Fibroblast of lung (primary cell): ENCODE measurements at regions not wholly inside any gene's neighbourhood (a gene's known extent, or its start where the extent isn't known, plus 50 kb on each side); places are given as distances from the start of the nearest gene placed in this dataset.

Source experiments
- DNase-seq, 2 donors: peaks; one replicate each; pipeline versions ENCODE4 v3.0.0 to v3.0.0-alpha.2; 2010; ENCODE audit warnings: low read depth in 2 of 2
- H2AFZ ChIP-seq: 2 replicates; pipeline ENCODE4 v1.5.1; 2012; ENCODE audit warnings: low read length, control low read depth, inconsistent platforms
- H3K27ac ChIP-seq: 2 replicates; pipeline ENCODE4 v1.5.1; 2011; ENCODE audit warnings: low read length, control low read depth; ENCODE audit not compliant: insufficient read depth
- H3K27me3 ChIP-seq: 2 replicates; pipeline ENCODE4 v1.5.1; 2011; ENCODE audit warnings: mild to moderate bottlenecking, low read length; ENCODE audit not compliant: control insufficient read depth, insufficient read depth
- H3K36me3 ChIP-seq: 2 replicates; pipeline ENCODE4 v1.5.1; 2011; ENCODE audit warnings: low read length; ENCODE audit not compliant: control insufficient read depth, insufficient read depth
- H3K4me1 ChIP-seq: 2 replicates; pipeline ENCODE4 v1.5.1; 2011; ENCODE audit warnings: low read length; ENCODE audit not compliant: control insufficient read depth, insufficient read depth; ENCODE audit errors: extremely low read depth
- H3K4me2 ChIP-seq: 2 replicates; pipeline ENCODE4 v1.5.1; 2011; ENCODE audit warnings: low read length, control low read depth; ENCODE audit not compliant: insufficient read depth; ENCODE audit errors: extremely low read depth
- H3K4me3 ChIP-seq, 4 experiments: fragments of 200-600 bp in 1 of 4; sonication (generic) in 1 of 4; replicated peaks in 1 of 4; 2 replicates each; pipeline ENCODE4 v1.5.1; 2011 to 2016; ENCODE audit warnings: low read length in 4 of 4, low read depth in 3 of 4, mild to moderate bottlenecking in 3 of 4, control low read depth in 2 of 4, inconsistent platforms in 1 of 4, mixed read lengths in 1 of 4; ENCODE audit not compliant: insufficient read depth in 1 of 4; ENCODE audit errors: control extremely low read depth in 1 of 4
- H3K79me2 ChIP-seq: 2 replicates; pipeline ENCODE4 v1.5.1; 2012; ENCODE audit warnings: mild to moderate bottlenecking, low read length, inconsistent platforms; ENCODE audit not compliant: control insufficient read depth, insufficient read depth
- H3K9ac ChIP-seq: 2 replicates; pipeline ENCODE4 v1.5.1; 2011; ENCODE audit warnings: mild to moderate bottlenecking, low read length, control low read depth; ENCODE audit not compliant: insufficient read depth
- H3K9me3 ChIP-seq: 2 replicates; pipeline ENCODE4 v1.5.1; 2012; ENCODE audit warnings: low read depth, low read length; ENCODE audit not compliant: control insufficient read depth, insufficient read depth
- H4K20me1 ChIP-seq: 2 replicates; pipeline ENCODE4 v1.5.1; 2011; ENCODE audit warnings: low read length; ENCODE audit not compliant: control insufficient read depth, insufficient read depth; ENCODE audit errors: extremely low read depth
- EZH2 ChIP-seq: IDR thresholded peaks from 2 replicates; pipeline ENCODE4 v1.5.1; 2012; ENCODE audit warnings: low read length, control low read depth, mild to moderate bottlenecking; ENCODE audit errors: missing control alignments
- TF ChIP-seq, protein P1 (sequence below), 2 donors: IDR thresholded peaks in 1 of 2; conservative IDR thresholded peaks in 1 of 2; 1 replicate in 1 of 2; 2 replicates in 1 of 2; pipeline ENCODE4 v1.5.1; 2011 to 2012; ENCODE audit warnings: low read length in 2 of 2, control low read depth in 1 of 2, inconsistent platforms in 1 of 2, low read depth in 1 of 2, mild to moderate bottlenecking in 1 of 2

DNA sequence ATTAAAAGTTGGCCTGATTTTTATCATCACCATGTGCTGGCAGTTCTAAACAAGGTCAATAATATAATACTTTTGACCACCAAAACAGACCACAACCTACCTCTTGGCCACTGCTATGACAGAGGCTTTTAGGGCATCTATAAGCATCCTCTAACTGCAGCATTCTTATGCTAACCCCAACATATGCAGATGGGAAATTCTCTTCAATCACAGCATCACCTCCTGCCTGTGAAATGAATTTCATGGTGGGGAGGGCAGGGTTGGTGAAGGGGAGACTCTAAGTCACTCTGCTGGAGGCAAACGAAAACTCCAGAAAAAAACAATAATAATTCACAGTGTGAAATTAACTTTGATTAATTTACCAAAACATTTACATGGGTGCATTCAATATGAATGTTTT lies 78.8 kb upstream of the FAR2 start:
- Histone ChIP-seq H3K36me3 (no peaks in the 10 kb centered on the region), H2AFZ (no peak overlapping the region), H3K9me3 (no peaks in the 10 kb centered on the region), H3K4me3 (no peak overlapping the region), H3K27me3 (no peaks in the 10 kb centered on the region), H3K9ac (no peak overlapping the region), H3K27ac (no peak overlapping the region), H3K79me2 (no peaks in the 10 kb centered on the region), H3K4me1 (no peaks in the 10 kb centered on the region), H3K4me2 (no peak overlapping the region), H4K20me1 (no peaks in the 10 kb centered on the region)
- no peak for DNase-seq
- TF ChIP-seq, protein P1, sequence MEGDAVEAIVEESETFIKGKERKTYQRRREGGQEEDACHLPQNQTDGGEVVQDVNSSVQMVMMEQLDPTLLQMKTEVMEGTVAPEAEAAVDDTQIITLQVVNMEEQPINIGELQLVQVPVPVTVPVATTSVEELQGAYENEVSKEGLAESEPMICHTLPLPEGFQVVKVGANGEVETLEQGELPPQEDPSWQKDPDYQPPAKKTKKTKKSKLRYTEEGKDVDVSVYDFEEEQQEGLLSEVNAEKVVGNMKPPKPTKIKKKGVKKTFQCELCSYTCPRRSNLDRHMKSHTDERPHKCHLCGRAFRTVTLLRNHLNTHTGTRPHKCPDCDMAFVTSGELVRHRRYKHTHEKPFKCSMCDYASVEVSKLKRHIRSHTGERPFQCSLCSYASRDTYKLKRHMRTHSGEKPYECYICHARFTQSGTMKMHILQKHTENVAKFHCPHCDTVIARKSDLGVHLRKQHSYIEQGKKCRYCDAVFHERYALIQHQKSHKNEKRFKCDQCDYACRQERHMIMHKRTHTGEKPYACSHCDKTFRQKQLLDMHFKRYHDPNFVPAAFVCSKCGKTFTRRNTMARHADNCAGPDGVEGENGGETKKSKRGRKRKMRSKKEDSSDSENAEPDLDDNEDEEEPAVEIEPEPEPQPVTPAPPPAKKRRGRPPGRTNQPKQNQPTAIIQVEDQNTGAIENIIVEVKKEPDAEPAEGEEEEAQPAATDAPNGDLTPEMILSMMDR (conservative IDR thresholded peaks at IDR 0.05 in 1 of 2, IDR thresholded peaks at IDR 0.05 in 1 of 2; ENCODE audit: low read depth in 1 of 2, low read length in 2 of 2): no peak

GRCh38 chr12:29071099-29071498 lies 78.0 kb upstream of the FAR2 start:
- H3K36me3 ChIP-seq: no peaks in the 10 kb centered on the region
- H3K27ac ChIP-seq: no peak overlapping the region
- no peaks in the 10 kb centered on the region for H3K79me2 ChIP-seq
- TF ChIP-seq, protein P1 (conservative IDR thresholded peaks at IDR 0.05 in 1 of 2, IDR thresholded peaks at IDR 0.05 in 1 of 2; ENCODE audit: low read depth in 1 of 2, low read length in 2 of 2): no peak
- no peak for TF ChIP-seq EZH2
- H3K4me3 ChIP-seq: no peak overlapping the region
- H2AFZ ChIP-seq: no peak overlapping the region
- DNase-seq: peak in 1 of 2 donors; percentile 18
- no peaks in the 10 kb centered on the region for H3K9me3 ChIP-seq
- no peak overlapping the region for H3K9ac ChIP-seq
- H3K4me2 ChIP-seq: no peak overlapping the region
- H3K4me1 ChIP-seq: no peaks in the 10 kb centered on the region
- H3K27me3 ChIP-seq: no peaks in the 10 kb centered on the region
- no peaks in the 10 kb centered on the region for H4K20me1 ChIP-seq

- Histone ChIP-seq H4K20me1 (no peaks in the 10 kb centered on the region), H3K27ac (no peak overlapping the region), H3K9me3 (no peaks in the 10 kb centered on the region), H3K4me1 (no peaks in the 10 kb centered on the region), H3K4me2 (no peak overlapping the region), H2AFZ (no peak overlapping the region), H3K4me3 (no peak overlapping the region), H3K9ac (no peak overlapping the region), H3K27me3 (no peaks in the 10 kb centered on the region), H3K79me2 (no peaks in the 10 kb centered on the region), H3K36me3 (no peaks in the 10 kb centered on the region)
- peak in 1 of 2 donors; percentile 28 for DNase-seq
- TF ChIP-seq, protein P1 (conservative IDR thresholded peaks at IDR 0.05 in 1 of 2, IDR thresholded peaks at IDR 0.05 in 1 of 2; ENCODE audit: low read depth in 1 of 2, low read length in 2 of 2): no peak
- TF ChIP-seq EZH2: no peak
These were observed 76.4 kb upstream of the FAR2 start for GRCh38 chr12:29072631-29073030.
